Endothelial cell of umbilical vein (primary cell): ENCODE measurements at regions not wholly inside any gene's neighbourhood (a gene's known extent, or its start where the extent isn't known, plus 50 kb on each side); places are given as distances from the start of the nearest gene placed in this dataset.

Experiments
- BruUV-seq: library from RNA; stranded (reverse); fragments of 400-500 nt; replicated peaks from 2 replicates; lab custom pipeline; 2021; lab: Mats Ljungman, UMichigan
- CTCF ChIA-PET: fragments of 300-600, 350-600 bp; sonication (Branson Sonifier 250); formaldehyde crosslinking; loops from one replicate; lab custom pipeline; 2021; ENCODE audit warnings: antibody characterized with exemption, inconsistent platforms; lab: Charles Lee
- POLR2A ChIA-PET: fragments of 300-600, 350-600 bp; sonication (Branson Sonifier 250); formaldehyde crosslinking; loops from one replicate; lab custom pipeline; 2021; ENCODE audit warnings: antibody characterized with exemption, inconsistent platforms; lab: Charles Lee
- DNase-seq: peaks from one replicate; pipeline ENCODE4 v3.0.0-alpha.2; 2011; ENCODE audit warnings: low read depth, low spot score
- FAIRE-seq: peaks from 2 replicates; lab custom pipeline; 2011; peaks lifted over from hg19 to GRCh38; lab: Jason Lieb, UNC
- H2AFZ ChIP-seq: 2 replicates; pipeline ENCODE4 v1.6.0; 2012; ENCODE audit warnings: low read depth, low read length, control low read depth, inconsistent platforms
- H3K27ac ChIP-seq: 2 replicates; pipeline ENCODE4 v1.5.1; 2011; ENCODE audit warnings: low read depth, mild to moderate bottlenecking, control low read depth, low read length, moderate library complexity; ENCODE audit not compliant: insufficient read depth
- H3K27me3 ChIP-seq, 2 experiments: 2 replicates each; pipeline versions ENCODE4 v1.6.0 to v1.6.1; 2011; ENCODE audit warnings: low read length in 2 of 2, mixed read lengths in 1 of 2; ENCODE audit not compliant: control insufficient read depth in 2 of 2, insufficient read depth in 2 of 2
- H3K36me3 ChIP-seq, 2 experiments: 2 replicates in 1 of 2; 3 replicates in 1 of 2; pipeline ENCODE4 v1.5.1; 2011; ENCODE audit warnings: low read length in 2 of 2, mild to moderate bottlenecking in 1 of 2, moderate library complexity in 1 of 2; ENCODE audit not compliant: control insufficient read depth in 2 of 2, insufficient read depth in 2 of 2; ENCODE audit errors: extremely low read depth in 1 of 2
- H3K4me1 ChIP-seq: 3 replicates; pipeline ENCODE4 v1.5.1; 2011; ENCODE audit warnings: mild to moderate bottlenecking, low read length; ENCODE audit not compliant: control insufficient read depth, insufficient read depth; ENCODE audit errors: extremely low read depth
- H3K4me2 ChIP-seq: 2 replicates; pipeline ENCODE4 v1.6.1; 2011; ENCODE audit warnings: low read length, control low read depth, mixed read lengths; ENCODE audit not compliant: insufficient read depth
- H3K4me3 ChIP-seq, 3 experiments: fragments of 200-600 bp in 1 of 3; sonication (generic), shearing (Covaris generic) in 1 of 3; replicated peaks in 1 of 3; 2 replicates each; pipeline ENCODE4 v1.5.1; 2011 to 2016; ENCODE audit warnings: control low read depth in 3 of 3, low read length in 3 of 3, mild to moderate bottlenecking in 2 of 3, inconsistent platforms in 1 of 3, low read depth in 1 of 3, moderate library complexity in 1 of 3; ENCODE audit not compliant: insufficient read depth in 1 of 3
- H3K79me2 ChIP-seq: 2 replicates; pipeline ENCODE4 v1.6.0; 2012; ENCODE audit warnings: low read length, inconsistent platforms; ENCODE audit not compliant: control insufficient read depth, insufficient read depth
- H3K9ac ChIP-seq: replicated peaks from 2 replicates; pipeline ENCODE3; 2011; ENCODE audit warnings: low read length, control low read depth; ENCODE audit not compliant: insufficient read depth; ENCODE audit errors: extremely low read depth
- H3K9me1 ChIP-seq: replicated peaks from 3 replicates; pipeline ENCODE4 v1.6.0; 2011; ENCODE audit warnings: mild to moderate bottlenecking, low read length; ENCODE audit not compliant: control insufficient read depth, insufficient read depth; ENCODE audit errors: extremely low read depth
- H3K9me3 ChIP-seq: replicated peaks from 2 replicates; pipeline ENCODE4 v1.5.1; 2012; ENCODE audit warnings: low read length, inconsistent platforms; ENCODE audit not compliant: control insufficient read depth, insufficient read depth
- H4K20me1 ChIP-seq: replicated peaks from 2 replicates; pipeline ENCODE3; 2011; ENCODE audit warnings: mild to moderate bottlenecking, low read length; ENCODE audit not compliant: control insufficient read depth, insufficient read depth; ENCODE audit errors: extremely low read depth
- EZH2 ChIP-seq: IDR thresholded peaks from 2 replicates; pipeline ENCODE4 v1.6.1; 2012; ENCODE audit warnings: borderline replicate concordance, low read depth, mild to moderate bottlenecking, moderate library complexity, low read length, inconsistent platforms; ENCODE audit not compliant: severe bottlenecking
- FOS ChIP-seq: IDR thresholded peaks from 2 replicates; pipeline ENCODE4 v1.6.1; 2011; ENCODE audit warnings: mild to moderate bottlenecking, low read length, moderate library complexity, borderline replicate concordance; ENCODE audit not compliant: insufficient read depth
- GATA2 ChIP-seq: IDR thresholded peaks from 2 replicates; pipeline ENCODE4 v1.7.0; 2011; ENCODE audit warnings: low read depth, mild to moderate bottlenecking, moderate library complexity, mixed read lengths, low read length; ENCODE audit not compliant: insufficient read length, insufficient read depth
- JUN ChIP-seq: IDR thresholded peaks from 2 replicates; pipeline ENCODE4 v1.6.1; 2011; ENCODE audit warnings: borderline replicate concordance, low read depth; ENCODE audit not compliant: insufficient read length, insufficient read depth
- MAX ChIP-seq: IDR thresholded peaks from 2 replicates; pipeline ENCODE4 v1.6.1; 2011; ENCODE audit not compliant: insufficient read depth, insufficient read length
- MYC ChIP-seq: IDR thresholded peaks from one replicate; pipeline ENCODE4 v1.6.1; 2011; ENCODE audit warnings: mild to moderate bottlenecking, low read depth, low read length
- POLR2A ChIP-seq: IDR thresholded peaks from 2 replicates; pipeline ENCODE4 v1.6.1; 2012; ENCODE audit warnings: low read depth, mild to moderate bottlenecking, control low read depth, low read length
- POLR2AphosphoS5 ChIP-seq: IDR thresholded peaks from 2 replicates; pipeline ENCODE4 v1.6.1; 2012; ENCODE audit warnings: low read depth, mild to moderate bottlenecking, control low read depth, low read length, moderate library complexity; ENCODE audit not compliant: insufficient read depth
- dilution Hi-C: fragments of 300-500 bp; cut with MboI; formaldehyde crosslinking; loops from one replicate; pipeline ENCODE4 v1.15.0; 2019; ENCODE audit warnings: low sequenced_read_pairs; ENCODE audit not compliant: extremely low pct_ligation_motif_present
- intact Hi-C: fragments of 100-400 bp; cut with micrococcal nuclease; formaldehyde crosslinking; loops from one replicate; pipeline ENCODE4 v1.10.0; 2022
- TF ChIP-seq, protein P1 (sequence below), 2 donors: IDR thresholded peaks; 1 replicate in 1 of 2; 2 replicates in 1 of 2; pipeline ENCODE4 v1.5.1; 2011; ENCODE audit warnings: low read length in 2 of 2, mild to moderate bottlenecking in 2 of 2, moderate library complexity in 2 of 2, control low read depth in 1 of 2, inconsistent platforms in 1 of 2, low read depth in 1 of 2; ENCODE audit not compliant: insufficient read depth in 1 of 2; ENCODE audit errors: extremely low read depth in 1 of 2

DNA sequence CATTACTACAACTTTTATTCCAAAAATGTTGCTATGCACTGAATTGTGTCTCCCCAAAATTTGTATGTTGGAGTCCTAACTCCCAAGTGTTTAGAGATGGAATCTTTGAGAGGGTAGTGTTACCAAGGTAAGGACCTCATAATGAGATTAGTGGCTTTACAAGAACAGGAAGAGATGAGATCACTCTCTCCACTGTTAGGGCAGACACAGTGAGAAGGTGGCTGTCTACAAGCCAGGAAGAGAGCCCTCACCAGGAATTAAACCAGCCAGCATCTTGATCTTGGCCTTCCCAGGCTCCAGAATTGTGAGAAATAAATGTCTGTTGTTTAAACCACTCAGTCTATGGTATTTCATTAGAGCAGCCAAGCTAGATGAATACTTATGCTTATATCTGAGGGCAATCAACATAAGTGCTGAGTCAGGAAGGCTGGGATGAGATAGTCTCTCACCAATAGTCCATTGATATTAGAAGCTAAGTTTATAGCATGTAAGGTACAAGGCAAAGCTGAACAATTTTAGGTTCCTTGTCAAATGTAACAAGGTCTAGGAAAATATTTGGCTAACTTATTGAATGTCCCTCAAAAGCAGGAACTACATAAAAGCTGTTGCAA lies 317.6 kb upstream of the REG3G start:
- Histone ChIP-seq H2AFZ (no peak overlapping the region), H3K79me2 (no peaks in the 10 kb centered on the region), H3K9ac (no peak overlapping the region), H3K9me1 (no peaks in the 10 kb centered on the region), H3K4me2 (no peak overlapping the region), H3K36me3 (no peaks in the 10 kb centered on the region), H3K4me3 (no peak overlapping the region), H4K20me1 (no peaks in the 10 kb centered on the region), H3K27ac (no peak overlapping the region), H3K4me1 (no peaks in the 10 kb centered on the region), H3K27me3 (no peaks in the 10 kb centered on the region), H3K9me3 (no peaks in the 10 kb centered on the region)
- CTCF ChIA-PET = no interaction called here
- dilution Hi-C loops = no loop called here
- BruUV-seq = no TSS peak
- POLR2A ChIA-PET = no interaction called here
- intact Hi-C loops = no loop called here
- FAIRE-seq (no peak), DNase-seq (no peak)
- TF ChIP-seq EZH2 (no peak), POLR2AphosphoS5 (no peak), JUN (no peak), POLR2A (no peak), MAX (no peak), MYC (no peak), FOS (no peak), GATA2 (no peak)
- TF ChIP-seq, protein P1, sequence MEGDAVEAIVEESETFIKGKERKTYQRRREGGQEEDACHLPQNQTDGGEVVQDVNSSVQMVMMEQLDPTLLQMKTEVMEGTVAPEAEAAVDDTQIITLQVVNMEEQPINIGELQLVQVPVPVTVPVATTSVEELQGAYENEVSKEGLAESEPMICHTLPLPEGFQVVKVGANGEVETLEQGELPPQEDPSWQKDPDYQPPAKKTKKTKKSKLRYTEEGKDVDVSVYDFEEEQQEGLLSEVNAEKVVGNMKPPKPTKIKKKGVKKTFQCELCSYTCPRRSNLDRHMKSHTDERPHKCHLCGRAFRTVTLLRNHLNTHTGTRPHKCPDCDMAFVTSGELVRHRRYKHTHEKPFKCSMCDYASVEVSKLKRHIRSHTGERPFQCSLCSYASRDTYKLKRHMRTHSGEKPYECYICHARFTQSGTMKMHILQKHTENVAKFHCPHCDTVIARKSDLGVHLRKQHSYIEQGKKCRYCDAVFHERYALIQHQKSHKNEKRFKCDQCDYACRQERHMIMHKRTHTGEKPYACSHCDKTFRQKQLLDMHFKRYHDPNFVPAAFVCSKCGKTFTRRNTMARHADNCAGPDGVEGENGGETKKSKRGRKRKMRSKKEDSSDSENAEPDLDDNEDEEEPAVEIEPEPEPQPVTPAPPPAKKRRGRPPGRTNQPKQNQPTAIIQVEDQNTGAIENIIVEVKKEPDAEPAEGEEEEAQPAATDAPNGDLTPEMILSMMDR (IDR thresholded peaks at IDR 0.05; ENCODE audit: extremely low read depth in 1 of 2, insufficient read depth in 1 of 2, low read depth in 1 of 2, low read length in 2 of 2) = no peak
